ENCODE measurements at regions not wholly inside any gene's neighbourhood (a gene's known extent, or its start where the extent isn't known, plus 50 kb on each side); places are given as distances from the start of the nearest gene placed in this dataset.

- no peak for TF ChIP-seq ZNF184 (CRISPR knock-in tag; IDR thresholded peaks at IDR 0.05)
- no peak for TF ChIP-seq E2F4 (CRISPR knock-in tag; IDR thresholded peaks at IDR 0.05; ENCODE audit: low read depth)
- TF ChIP-seq, protein P1, sequence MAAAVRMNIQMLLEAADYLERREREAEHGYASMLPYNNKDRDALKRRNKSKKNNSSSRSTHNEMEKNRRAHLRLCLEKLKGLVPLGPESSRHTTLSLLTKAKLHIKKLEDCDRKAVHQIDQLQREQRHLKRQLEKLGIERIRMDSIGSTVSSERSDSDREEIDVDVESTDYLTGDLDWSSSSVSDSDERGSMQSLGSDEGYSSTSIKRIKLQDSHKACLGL (CRISPR knock-in tag; IDR thresholded peaks at IDR 0.05; ENCODE audit: borderline replicate concordance, poor library complexity, severe bottlenecking) = no peak
- TF ChIP-seq, protein P2, sequence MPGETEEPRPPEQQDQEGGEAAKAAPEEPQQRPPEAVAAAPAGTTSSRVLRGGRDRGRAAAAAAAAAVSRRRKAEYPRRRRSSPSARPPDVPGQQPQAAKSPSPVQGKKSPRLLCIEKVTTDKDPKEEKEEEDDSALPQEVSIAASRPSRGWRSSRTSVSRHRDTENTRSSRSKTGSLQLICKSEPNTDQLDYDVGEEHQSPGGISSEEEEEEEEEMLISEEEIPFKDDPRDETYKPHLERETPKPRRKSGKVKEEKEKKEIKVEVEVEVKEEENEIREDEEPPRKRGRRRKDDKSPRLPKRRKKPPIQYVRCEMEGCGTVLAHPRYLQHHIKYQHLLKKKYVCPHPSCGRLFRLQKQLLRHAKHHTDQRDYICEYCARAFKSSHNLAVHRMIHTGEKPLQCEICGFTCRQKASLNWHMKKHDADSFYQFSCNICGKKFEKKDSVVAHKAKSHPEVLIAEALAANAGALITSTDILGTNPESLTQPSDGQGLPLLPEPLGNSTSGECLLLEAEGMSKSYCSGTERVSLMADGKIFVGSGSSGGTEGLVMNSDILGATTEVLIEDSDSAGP (CRISPR knock-in tag; IDR thresholded peaks at IDR 0.05) = no peak
- TF ChIP-seq EP300 (IDR thresholded peaks at IDR 0.05; ENCODE audit: low read length) = no peak
- TF ChIP-seq DNMT1 (IDR thresholded peaks at IDR 0.05) = no peak
Measured at GRCh38 chr3:84504761-84505160, 454.0 kb upstream of the CADM2 start.
